ENCODE measurements at regions not wholly inside any gene's neighbourhood (a gene's known extent, or its start where the extent isn't known, plus 50 kb on each side); places are given as distances from the start of the nearest gene placed in this dataset.
"Not testable (repeated sequence)": the region's sequence is repeated elsewhere in the genome, so short reads cannot be mapped to it uniquely, and the experiment has no call there.

DNA sequence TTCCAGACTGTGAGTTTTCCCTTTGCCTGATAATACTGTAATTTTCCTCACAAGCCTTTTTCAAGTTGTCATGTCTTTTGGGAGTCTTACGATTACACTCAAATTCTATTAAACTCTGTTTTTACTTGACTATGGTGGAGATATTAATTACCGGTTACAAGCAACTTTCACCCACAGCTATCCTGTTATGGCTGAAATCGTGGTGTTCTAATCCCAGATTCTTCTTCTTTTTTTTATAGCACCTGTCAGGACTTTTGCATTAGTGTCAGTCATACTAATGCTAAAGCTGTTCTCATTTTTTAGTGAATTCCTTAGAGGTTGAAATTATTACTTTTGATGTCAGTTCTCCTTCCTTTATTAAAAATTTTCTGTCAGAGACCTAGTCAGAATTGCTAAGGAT lies 187.8 kb upstream of the CSNK1A1L start:
- Mint-ChIP-seq H3K36me3 (no peaks in the 10 kb centered on the region), H3K4me3 (no peak overlapping the region), H3K27me3 (no peaks in the 10 kb centered on the region), H3K9me3 (peaks cover 0 to 15% (median 0%) of the 10 kb centered on the region in 9 donors), H3K27ac (no peak overlapping the region), H3K4me1 (no peaks in the 10 kb centered on the region)
- ATAC-seq (no peak), DNase-seq (no peak)
- POLR2A ChIA-PET, result no interaction called here

DNA sequence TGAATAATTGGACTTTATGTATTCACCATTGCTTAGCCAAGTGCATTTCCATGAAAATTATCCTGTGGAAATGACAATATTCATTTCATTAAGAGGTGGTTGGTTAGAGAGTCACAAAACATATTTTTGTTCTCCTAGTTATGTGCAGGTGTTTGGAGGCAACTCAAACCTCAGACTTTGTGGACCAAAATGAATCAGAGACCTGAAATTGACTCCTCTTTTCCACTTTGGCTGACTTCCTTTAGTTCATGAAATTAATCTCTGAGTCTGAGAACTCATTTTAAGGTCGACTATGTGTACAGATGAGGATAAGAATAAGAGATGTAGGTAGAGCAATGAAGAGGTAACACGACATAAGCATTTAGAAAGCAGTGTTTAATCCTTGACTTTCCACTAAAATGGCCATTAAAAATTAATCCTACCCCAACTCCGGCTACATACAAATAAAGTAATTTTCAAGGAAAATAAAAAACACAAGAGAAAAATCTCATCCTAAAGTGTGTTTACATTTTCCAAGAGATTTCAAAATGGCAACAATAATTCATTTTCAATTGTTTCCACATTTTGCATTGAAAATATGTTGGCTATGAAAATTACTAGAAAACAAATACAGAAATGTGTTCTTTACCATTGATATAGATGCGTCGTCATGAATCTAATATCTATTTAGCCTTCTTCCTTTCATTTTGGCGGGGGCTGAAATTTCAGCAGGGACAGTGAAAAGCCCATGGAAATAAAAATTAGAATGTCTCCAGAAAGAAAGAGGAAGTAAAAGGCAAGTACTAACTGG lies 185.4 kb upstream of the CSNK1A1L start:
- ATAC-seq (no peak), DNase-seq (no peak)
- POLR2A ChIA-PET, result no interaction called here
- no peaks in the 10 kb centered on the region for H3K36me3 Mint-ChIP-seq
- H3K9me3 Mint-ChIP-seq, result peaks cover 0 to 12% (median 0%) of the 10 kb centered on the region in 9 donors
- no peaks in the 10 kb centered on the region for H3K4me1 Mint-ChIP-seq
- no peak overlapping the region for H3K4me3 Mint-ChIP-seq
- no peak overlapping the region for H3K27ac Mint-ChIP-seq
- no peaks in the 10 kb centered on the region for H3K27me3 Mint-ChIP-seq

DNA sequence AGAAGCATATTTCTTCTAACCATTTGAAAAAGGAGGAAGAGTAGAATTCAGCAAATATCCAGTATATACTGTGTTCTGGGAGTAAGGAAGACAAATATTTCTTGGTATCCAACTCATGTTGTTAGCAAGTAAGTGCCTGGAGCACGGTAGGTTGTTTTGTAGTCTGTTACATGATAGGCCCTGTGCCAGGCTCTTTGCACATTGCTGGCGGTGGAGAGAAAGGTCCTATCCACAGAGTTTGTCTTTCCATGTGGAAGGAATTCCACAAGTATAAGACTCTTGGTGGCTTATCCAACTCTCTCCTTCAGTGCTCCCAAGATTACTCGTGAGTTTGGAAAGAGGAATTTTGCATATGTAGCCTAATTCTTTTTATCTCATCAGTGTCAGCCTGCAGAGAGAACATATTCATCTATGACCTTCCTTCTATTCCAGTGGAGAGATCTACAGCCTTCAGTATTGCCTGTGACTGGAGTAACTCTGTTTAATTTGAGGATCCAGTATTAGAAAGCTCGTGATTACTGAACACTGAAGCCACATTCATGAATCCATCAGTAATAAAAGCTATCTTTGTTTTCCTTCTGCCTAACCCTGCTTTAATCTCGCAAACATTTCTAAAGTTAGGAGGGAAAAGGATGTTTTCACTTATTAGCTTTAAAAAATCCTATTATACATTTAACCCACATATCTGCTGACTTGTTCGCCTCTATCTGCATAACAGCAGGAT lies 183.9 kb upstream of the CSNK1A1L start:
- no peak for ATAC-seq
- no peaks in the 10 kb centered on the region for H3K4me1 Mint-ChIP-seq
- H3K9me3 Mint-ChIP-seq, result peaks cover 0 to 10% (median 0%) of the 10 kb centered on the region in 9 donors
- H3K36me3 Mint-ChIP-seq, result no peaks in the 10 kb centered on the region
- H3K4me3 Mint-ChIP-seq, result no peak overlapping the region
- no peak for DNase-seq
- no peak overlapping the region for H3K27ac Mint-ChIP-seq
- POLR2A ChIA-PET, result no interaction called here
- no peaks in the 10 kb centered on the region for H3K27me3 Mint-ChIP-seq

DNA sequence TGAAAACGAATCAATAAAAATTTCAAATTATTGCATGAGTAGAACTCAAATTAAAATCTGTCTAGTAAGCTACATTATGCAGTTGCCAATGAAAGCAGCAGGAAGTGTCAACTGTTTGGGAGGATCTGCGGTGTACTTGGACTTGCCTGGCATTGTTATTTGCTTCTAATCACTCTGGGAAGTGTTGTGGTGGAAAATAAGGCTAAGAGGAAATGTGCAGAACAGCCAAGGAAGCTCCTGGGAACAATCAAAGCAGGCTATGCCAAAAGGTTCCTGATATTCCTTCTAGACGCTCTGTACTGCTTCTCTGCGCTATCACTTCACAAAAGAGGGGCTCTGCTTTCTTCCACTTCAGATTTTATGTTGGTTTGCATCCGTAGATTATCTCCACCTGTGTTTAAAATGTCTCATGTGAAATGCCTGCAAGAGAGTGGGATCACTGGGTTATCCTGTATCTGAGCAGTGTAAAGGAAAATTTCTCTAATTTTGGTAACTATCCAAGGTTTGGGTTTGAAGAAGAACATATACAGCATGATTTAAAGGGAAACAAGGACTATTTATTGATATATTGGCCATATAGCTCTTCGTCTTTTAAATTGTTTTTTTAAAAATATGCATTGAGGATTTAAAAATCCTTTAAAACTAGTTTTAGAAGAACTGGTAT lies 182.7 kb upstream of the CSNK1A1L start:
- no peak for DNase-seq
- no peaks in the 10 kb centered on the region for H3K27me3 Mint-ChIP-seq
- POLR2A ChIA-PET, result no interaction called here
- H3K4me3 Mint-ChIP-seq, result no peak overlapping the region
- H3K27ac Mint-ChIP-seq, result no peak overlapping the region
- peaks cover 0 to 8% (median 0%) of the 10 kb centered on the region in 9 donors for H3K9me3 Mint-ChIP-seq
- no peaks in the 10 kb centered on the region for H3K4me1 Mint-ChIP-seq
- no peak for ATAC-seq
- H3K36me3 Mint-ChIP-seq, result no peaks in the 10 kb centered on the region

DNA sequence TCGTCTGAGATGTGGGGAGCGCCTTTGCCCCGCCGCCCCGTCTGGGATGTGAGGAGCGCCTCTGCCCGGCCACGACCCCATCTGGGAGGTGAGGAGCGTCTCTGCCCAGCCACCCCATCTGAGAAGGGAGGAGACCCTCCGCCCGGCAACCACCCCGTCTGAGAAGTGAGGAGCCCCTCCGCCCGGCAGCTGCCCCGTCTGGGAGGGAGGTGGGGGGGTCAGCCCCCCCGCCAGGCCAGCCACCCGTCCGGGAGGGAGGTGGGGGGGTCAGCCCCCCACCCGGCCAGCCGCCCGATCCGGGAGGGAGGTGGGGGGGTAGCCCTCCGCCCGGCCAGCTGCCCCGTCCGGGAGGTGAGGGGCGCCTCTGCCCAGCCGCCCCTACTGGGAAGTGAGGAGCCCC lies 174.8 kb upstream of the CSNK1A1L start:
- H3K27ac Mint-ChIP-seq, POLR2A ChIA-PET, DNase-seq, ATAC-seq, H3K4me1 Mint-ChIP-seq, H3K27me3 Mint-ChIP-seq, H3K36me3 Mint-ChIP-seq, H3K4me3 Mint-ChIP-seq: not testable (repeated sequence)
- H3K9me3 Mint-ChIP-seq, result peaks cover 3 to 16% (median 10%) of the 10 kb centered on the region in 9 donors

DNA sequence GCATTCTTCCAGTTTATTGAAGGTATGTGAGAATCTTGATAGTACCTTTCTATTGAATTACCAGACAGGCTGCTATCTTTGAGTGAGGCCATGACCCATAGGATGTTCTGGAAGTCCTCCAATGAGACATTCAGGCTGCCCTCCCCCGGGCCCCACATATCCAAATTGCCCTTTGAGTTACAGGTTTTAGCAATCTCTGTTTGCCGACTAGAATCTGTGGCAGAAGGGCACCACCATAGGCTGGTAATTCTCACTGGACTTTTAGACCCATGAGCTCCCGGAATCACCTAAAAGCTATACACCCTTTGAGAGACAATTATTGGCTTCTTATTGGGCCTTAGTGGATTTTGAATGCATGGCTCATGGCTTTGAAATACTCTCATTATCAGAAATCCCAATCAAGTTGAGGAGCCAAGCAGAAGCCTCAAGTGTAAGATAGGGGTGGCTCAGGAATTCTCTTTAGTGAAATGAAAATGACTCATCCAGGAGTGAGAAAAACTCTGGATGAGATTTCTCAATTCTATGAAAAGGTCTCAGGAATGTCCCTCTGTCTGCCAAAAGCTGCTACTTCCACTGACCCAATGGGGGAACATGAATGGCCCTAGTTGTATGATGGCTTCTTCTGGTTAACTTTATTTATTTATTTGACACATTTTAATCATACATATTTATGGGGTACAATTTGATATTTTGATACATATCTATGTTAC lies 172.1 kb upstream of the CSNK1A1L start:
- Mint-ChIP-seq H3K4me1 (no peaks in the 10 kb centered on the region), H3K36me3 (no peaks in the 10 kb centered on the region), H3K9me3 (peaks cover 3 to 24% (median 13%) of the 10 kb centered on the region in 9 donors), H3K27me3 (no peaks in the 10 kb centered on the region), H3K4me3 (no peak overlapping the region), H3K27ac (no peak overlapping the region)
- DNase-seq (no peak), ATAC-seq (no peak)
- POLR2A ChIA-PET, result no interaction called here

DNA sequence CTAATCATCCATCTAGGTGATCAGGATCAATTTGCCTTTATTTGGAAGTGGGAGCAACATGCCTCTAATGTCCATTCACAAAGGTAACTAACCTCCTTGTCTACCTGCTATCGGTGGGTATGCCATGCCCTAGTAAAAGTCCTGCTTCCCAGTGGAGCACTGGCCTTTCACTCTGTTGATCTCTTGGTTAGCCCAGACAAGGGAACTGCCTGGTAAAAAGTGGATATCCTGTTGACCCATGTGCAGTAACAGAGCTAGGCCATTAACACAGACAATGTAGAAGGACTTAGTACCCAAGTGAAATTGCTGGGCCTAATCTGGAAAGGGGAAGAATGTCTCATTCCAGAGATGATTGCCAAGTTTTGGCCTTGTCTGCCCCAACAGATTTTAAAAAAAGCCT lies 171.5 kb upstream of the CSNK1A1L start:
- Mint-ChIP-seq H3K27me3 (no peaks in the 10 kb centered on the region), H3K4me3 (no peak overlapping the region), H3K4me1 (no peaks in the 10 kb centered on the region), H3K9me3 (peaks cover 3 to 24% (median 13%) of the 10 kb centered on the region in 9 donors), H3K27ac (no peak overlapping the region), H3K36me3 (no peaks in the 10 kb centered on the region)
- POLR2A ChIA-PET, result no interaction called here
- ATAC-seq (no peak), DNase-seq (no peak)

DNA sequence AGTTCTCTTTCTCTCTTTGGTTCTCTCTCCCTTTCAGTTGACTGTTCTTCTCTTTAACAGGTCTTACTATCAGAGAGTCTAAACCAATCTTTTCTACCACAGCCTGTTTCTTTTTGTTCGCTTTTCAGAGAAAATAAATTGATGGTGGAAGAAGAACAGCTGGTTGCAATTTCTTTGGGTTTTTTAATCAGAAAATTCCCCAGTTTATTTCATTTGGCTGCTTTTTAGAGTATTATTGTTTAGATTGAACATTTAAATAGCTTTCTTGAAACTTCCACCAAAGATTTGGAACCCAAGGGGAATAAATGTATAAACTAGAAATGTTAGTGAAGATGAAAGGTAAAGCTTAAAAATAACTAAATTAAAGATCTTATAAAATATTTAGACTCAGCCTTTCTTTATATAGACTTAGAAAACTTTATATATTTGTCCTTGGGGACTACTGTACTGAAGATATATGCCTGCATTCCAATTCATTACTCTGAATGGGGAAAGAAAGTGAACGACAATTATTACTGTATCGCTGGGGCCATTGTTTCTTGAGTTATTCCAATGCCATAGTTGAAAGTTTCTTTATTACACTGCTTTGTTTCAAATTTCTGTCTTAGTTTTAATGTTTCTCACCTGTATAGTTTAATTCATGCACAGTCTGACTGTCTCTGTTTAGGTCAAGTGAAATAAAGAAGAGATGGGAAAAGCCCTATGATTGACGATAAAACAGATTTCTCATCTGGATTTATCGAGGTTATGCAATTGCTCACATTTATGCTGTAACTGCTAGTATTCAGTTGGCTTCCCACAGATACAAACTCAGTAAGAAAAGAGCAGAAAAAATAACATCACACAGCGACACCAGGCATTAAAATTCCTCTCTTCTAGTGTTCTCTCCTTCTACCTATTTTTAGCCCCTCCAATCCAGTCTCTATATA lies 169.4 kb upstream of the CSNK1A1L start:
- no peaks in the 10 kb centered on the region for H3K27me3 Mint-ChIP-seq
- peaks cover 3 to 33% (median 7%) of the 10 kb centered on the region in 9 donors for H3K9me3 Mint-ChIP-seq
- no peak for ATAC-seq
- no peak for DNase-seq
- no peak overlapping the region for H3K27ac Mint-ChIP-seq
- H3K4me1 Mint-ChIP-seq, result no peaks in the 10 kb centered on the region
- no peaks in the 10 kb centered on the region for H3K36me3 Mint-ChIP-seq
- no peak overlapping the region for H3K4me3 Mint-ChIP-seq
- POLR2A ChIA-PET, result no interaction called here

DNA sequence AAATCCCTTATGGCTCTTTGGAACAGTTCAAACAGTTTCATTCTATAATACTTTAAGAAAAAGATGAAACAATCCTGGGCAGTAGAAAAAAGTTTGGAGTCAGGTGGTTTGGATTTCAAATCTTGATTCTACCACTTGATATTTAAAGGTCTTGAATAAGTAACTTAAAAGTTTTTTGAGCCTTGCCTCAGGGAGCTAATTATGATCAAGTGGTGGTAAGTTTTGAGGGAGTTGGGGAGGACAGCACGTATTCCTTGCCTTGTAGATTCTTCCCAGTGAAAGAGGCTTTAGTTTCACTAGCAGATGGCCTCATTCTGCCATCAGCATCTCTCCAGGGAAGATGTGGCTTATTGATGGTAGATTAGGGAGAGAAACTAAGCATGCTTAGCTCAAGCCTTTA lies 168.4 kb upstream of the CSNK1A1L start:
- Mint-ChIP-seq H3K9me3 (peaks cover 2 to 33% (median 5%) of the 10 kb centered on the region in 9 donors), H3K27me3 (no peaks in the 10 kb centered on the region), H3K36me3 (no peaks in the 10 kb centered on the region), H3K4me3 (no peak overlapping the region), H3K4me1 (no peaks in the 10 kb centered on the region), H3K27ac (no peak overlapping the region)
- ATAC-seq (no peak), DNase-seq (no peak)
- POLR2A ChIA-PET, result no interaction called here

DNA sequence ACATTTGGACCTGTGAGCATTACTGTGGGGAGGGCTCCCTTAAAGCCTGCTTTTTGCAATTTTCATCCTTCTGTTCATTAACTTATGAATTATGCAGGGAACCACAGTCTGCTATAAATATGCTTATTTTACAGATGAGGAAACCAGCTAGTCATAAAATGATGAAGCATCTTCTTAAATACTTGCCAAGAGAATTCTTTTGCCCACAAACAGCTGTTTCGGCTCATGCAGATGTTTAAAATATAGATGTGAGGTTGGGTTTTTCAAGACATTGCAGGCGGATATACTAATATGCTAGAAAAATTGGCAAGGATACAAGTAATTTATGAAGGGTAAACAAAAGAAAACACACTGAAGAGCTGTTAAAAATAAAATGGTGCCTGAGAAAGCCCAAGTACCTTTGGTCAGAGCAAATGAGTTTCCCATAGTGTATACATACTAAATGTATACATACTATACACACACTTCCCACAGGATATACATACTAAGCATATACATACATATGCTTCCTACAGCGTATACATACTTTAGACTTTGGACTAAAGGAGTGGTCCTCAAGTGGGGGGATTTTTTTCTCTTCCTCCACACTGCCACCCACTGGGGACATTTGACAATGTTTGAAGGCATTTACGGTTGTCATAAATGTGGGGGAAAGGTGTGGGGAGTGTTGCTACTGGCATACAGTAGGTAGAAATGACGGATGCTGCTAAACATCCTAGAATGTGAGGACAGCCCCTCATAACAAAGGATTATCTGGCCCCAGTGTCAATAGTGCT lies 164.9 kb upstream of the CSNK1A1L start:
- no peak overlapping the region for H3K27ac Mint-ChIP-seq
- H3K9me3 Mint-ChIP-seq, result peaks cover 0 to 23% (median 0%) of the 10 kb centered on the region in 9 donors
- H3K36me3 Mint-ChIP-seq, result no peaks in the 10 kb centered on the region
- DNase-seq (no peak), ATAC-seq (no peak)
- H3K4me3 Mint-ChIP-seq, result no peak overlapping the region
- POLR2A ChIA-PET, result no interaction called here
- H3K27me3 Mint-ChIP-seq, result peaks cover 0 to 2% (median 0%) of the 10 kb centered on the region in 5 donors
- H3K4me1 Mint-ChIP-seq, result no peaks in the 10 kb centered on the region

DNA sequence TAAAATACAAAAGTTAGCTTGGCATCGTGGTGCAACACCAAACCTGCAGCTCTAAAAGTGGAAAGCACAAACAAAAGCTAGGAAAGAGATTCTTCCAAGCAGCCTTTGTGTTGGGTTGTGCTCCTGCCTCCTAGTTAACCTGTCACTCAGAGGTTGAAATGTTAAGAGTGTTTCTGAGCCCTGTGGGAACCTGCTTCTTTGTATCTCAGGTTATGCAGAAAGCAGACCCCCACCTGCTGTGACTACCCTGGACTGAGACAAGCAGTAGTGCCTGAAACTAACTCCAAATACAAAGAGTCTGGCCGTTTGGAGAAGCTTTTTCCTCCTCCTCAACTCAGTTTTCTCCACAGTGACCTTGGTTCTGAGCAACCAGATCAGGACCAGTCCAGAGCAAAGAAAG lies 158.4 kb upstream of the CSNK1A1L start:
- peak overlapping the region in 1 of 10 donors; percentile 15 for H3K4me3 Mint-ChIP-seq
- H3K27ac Mint-ChIP-seq, result no peak overlapping the region
- H3K36me3 Mint-ChIP-seq, result peaks cover 0 to 12% (median 0%) of the 10 kb centered on the region in 3 donors
- POLR2A ChIA-PET, result no interaction called here
- H3K4me1 Mint-ChIP-seq, result no peaks in the 10 kb centered on the region
- peaks cover 0 to 2% (median 0%) of the 10 kb centered on the region in 5 donors for H3K27me3 Mint-ChIP-seq
- ATAC-seq (no peak), DNase-seq (no peak)
- H3K9me3 Mint-ChIP-seq, result peaks cover 11 to 33% (median 16%) of the 10 kb centered on the region in 9 donors
